ENCODE measurements at regions not wholly inside any gene's neighbourhood (a gene's known extent, or its start where the extent isn't known, plus 50 kb on each side); places are given as distances from the start of the nearest gene placed in this dataset.

DNA sequence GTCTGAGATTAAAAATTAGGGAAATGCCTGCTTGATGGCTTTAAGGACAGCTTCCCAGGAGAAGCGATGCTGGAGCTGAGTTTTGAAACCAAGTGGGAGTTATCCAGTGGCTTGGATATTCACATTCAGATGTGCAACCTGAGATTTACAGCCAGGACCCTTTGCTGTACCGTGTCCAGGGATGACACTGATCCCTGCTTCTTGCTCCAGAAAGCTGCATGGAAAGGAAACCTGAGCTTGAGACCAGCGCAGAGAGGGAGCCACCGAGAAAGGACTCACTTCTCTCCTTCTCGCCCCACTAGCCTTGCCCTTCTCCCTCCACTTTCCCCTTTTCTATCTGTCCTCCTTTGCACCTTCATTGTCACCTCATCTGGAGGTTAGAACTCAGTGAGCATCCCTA, 254.5 kb upstream of the PPARGC1A start:
- DNase-seq, result no peak

DNA sequence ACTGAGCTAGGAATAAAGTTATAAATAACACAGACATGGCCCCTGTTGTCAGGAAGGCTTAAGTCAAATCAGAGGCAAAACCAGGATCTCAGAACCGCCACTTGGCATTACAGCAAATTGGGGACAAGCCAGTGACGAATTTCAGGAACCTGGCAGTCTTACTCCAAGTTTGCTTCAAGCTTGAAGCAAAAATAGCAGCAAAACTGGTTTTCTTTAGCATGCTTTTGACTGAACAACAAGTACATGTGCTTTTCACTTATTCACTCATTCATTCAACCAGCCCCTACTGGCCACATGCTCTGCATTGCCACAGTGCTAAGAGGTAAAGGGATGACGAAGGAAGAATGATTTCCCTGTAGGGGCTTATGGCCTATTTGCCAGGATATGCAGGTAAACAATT, 253.9 kb upstream of the PPARGC1A start:
- DNase-seq, result no peak

DNA sequence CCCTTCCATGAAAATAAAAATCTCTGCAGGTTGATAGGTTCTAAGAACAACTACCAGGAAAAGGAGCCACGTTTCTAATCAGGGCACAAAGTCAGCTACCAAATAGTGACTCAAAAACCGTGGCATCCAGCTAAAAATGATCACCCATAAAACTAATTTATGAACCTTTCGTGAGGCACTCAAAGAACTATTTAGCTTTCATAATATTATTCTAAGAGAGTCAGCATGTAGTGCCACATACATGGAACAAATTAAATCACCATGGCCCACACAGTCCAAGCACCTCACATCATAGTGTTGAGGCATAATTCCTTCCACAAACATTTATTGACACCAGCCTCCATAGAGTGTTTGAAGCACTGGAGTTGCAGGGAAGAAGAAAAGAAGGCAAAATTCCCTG, 252.0 kb upstream of the PPARGC1A start:
- DNase-seq, result no peak

DNA sequence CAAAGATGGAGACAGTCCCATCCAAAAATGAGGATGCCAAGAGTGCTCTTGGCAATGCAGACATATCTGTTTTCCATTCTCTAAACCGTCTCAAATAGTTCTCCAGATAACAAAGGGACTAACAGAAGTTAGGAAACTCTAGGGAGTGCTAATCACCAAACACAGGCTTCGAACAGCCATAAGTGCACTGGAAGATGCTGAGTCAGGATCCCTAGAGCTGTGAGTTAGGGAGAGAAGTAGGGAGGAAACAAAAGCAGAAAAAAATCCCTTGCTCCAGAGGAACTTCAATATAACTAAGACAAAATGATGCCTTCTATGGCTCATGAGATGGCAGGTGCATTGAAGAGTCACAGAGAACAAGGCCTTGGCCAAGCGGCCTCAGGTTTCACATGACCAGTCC, 251.0 kb upstream of the PPARGC1A start:
- DNase-seq, result no peak

DNA sequence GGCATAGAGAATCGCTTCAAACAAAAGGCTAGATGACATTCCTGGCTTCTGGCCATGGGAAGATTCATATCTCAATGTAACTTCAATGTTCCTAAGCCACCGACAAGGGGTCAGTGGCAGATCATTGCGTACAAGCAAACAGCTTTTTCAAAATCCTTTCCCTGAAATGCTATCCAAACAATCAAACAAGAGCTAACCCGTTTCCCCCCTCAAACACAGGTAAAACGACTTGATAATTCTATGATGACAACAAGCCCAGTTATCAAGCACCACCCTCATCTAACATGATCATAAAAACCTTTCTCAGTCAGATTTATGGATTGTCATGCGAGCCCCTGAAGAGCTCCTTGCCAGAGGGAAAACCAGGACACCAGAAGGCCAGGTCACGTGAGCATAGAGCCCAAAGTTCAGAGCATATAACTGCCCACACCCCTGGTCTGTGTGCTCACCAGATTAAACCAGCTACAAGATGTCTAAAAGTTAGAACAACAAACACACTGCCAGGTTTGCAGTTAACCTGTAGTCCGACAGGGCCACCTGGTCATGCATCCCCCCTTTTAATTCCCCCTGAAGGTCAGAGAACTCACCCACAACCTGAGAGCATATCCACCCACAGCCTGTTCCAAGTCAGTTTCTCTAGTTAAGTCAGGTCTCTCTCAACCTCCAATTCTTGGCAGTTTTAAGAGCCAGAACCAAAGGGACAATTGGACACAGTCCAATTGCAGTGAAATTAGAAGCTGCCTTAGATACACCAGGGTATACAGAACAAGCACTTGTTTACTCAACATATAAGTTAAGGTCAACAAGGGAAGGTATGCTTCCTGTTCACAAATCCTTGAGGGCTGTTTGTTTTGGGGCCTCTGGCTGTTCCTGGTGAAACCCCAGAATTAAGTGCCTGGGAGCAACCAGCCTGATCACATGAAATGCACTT, 248.1 kb upstream of the PPARGC1A start:
- no peak for DNase-seq

DNA sequence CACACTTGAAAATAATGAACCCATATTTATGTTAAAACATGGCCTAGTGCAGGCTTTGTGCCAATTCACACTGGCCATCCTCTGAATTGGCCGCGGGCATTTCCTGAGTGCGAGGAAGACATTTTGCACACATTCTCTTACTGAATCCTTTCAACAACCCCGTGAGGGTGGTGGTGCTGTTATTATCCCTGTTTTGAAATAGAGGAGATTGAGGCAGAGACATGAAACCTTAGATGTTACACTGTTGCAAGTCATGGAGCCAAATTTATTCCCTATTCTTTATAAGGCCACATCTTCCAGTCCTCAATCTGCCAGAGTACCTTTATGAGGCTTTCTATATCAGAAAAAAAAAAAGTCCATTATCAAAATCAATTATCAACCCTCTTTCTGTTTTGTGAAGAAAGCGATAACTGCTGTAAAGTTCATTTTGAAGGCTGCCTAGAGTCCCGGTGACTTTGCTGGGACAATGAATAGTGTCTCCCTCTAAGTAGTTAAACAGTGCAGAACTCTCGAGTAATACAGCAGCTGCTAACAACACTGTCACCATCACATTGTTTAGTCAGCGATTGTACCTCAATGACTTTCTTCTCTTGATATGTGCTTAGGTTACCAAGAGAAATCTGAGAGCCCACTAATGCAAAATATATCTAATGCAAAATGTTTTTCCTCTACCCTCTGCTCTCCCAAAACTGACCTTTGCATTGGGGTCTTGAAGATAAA, 242.3 kb upstream of the PPARGC1A start:
- no peak for DNase-seq

DNA sequence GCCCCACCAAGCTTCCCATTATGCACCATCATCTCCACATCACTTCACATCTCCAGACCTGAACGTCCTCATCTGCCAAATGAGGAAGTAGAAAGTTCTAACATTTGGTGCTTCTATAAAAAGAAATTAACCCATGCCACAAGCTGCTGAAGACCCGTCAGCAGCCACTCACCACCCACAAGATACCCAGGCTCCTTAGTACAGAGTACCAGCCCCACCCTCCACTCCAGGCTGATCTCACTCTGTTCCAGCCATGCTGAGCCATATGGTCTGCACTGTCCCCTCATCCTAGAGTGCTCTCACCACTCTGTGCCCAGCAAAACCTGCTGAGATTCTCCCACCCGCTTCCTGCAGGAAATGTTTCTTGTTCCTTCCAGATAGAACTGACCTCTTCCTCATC, 240.8 kb upstream of the PPARGC1A start:
- DNase-seq, result no peak

DNA sequence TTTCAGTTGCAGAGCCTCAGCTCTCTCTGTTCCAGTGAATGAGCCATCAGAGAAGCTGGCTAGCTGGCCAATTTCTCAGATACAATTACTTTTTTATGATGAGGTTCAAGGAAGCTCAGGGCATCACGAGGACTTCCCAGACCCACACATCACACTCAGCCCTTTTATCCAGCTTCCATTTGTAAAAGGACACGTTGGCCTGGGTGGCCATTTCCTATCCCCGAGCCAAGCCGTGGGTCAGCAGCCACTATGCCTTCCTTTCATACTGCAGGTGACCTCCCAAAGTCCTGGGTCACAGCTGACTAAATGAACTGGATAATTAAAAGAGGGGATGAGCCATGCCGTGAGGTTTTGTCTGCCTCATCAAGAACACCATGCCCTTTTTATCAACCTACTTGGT, 236.9 kb upstream of the PPARGC1A start:
- no peak for DNase-seq

DNA sequence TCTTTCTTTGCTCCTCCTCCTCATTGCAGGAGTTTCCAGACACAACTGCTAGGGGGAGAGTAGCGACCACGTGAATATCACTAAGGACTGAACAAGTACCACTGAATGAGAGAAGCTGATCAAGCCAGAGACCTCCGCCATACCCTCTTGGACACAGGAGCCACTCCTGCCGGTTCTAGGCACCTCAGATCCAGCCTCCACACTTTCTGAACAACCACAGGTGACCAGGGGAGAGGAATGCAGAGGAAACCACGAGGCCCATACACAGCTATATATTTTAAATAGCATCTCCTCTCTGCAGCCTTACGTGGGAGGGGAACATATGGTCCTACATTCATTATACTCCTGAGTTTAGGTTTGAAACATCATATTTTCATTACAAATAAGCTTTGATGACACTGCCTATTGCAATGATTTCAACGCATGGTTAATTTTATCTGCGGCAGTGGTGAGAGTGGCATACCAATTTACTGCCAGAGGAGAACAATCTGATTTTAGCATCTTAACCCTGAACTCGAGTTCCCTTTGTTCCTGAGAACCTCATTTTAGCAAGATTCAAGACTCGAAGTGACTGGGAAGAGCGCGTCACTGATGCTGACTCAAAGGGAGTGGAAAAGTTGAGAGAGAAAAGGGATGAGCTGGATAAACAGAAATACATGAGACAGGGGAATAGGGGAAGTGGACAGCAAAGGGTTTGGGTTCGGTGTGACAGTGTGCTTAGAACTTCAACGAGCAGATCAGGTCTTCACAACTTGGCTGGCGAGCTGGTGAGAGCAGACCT, 231.7 kb upstream of the PPARGC1A start:
- no peak for DNase-seq

DNA sequence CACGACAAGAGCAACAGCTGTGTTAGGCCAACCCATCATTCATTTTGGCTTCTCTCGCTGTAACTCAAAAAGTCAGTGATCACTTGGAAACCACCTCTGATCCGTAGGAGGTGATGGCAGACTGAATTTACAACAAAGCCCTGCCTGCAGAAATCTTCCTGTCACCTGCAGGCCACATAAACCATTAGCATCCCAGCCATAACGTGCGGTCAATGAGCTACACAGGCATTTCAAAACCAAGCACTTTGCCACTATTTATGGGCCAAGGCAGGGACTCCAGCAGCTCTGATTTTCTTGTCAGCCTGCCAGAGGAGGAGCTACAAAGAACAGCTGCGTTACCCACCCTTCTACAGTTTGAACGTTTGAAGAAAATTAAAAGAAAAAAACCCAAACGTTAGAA, 228.1 kb upstream of the PPARGC1A start:
- DNase-seq, result no peak

DNA sequence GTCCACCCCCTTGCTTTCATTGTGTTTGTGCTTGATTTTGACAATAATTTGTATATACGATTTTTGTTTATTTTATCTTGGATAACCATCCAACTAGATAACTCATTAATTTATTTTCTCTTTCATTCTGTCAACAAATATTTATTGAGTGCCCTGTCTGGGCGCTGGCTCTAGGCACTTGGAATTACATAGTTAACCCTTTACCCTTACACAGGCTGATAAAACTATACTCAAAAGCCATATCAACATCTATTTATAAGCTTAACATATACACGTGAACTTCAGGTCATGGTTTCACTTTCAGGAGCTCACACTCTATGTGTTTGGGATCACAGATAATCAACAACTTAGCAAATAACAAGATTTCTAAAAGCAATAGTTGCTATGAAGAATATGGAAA, 226.3 kb upstream of the PPARGC1A start:
- no peak for DNase-seq

DNA sequence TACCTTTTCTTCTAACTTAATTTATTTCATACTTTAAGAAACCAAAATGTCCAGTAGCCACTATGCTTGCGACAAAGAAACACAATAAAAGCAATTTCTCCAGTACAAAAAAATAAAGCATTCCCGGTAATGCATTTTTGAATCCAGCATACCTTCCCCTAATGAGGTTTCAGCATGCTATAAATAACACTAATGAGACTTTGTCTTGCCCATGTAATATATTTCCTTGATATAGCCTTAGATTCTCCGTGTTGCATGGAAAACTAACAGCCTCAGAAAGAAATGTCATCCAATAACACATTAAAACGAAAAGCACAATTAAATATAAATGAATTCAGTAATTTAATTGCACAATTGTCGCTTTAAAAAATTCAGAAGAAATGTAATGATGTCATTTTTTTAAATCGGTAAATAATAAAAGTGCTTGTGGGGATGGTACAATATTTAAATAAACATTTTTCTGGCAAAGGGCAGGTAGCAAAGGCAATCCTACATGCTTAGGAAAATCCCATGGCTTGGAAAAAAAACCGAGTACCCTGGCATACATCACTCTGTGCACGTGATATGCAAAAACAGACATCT, 225.2 kb upstream of the PPARGC1A start:
- no peak for DNase-seq

DNA sequence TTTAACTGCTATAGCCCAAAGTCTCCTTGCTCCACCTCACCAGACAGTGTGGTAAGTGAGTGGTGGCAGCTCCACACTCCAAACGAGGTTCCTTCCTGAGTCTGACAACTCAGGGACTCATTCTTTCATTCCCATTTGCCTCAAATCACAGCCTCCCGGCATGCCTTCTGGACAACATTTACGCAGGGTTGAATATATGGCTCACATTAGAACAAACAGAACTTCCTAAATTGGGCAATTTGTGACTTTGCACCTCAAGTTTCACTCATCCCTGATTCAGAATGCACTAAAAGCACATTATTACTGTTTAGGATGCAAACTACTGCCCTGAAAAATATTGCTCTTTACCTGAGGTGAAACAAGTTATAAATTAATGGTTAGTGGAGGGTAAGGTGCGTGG, 224.6 kb upstream of the PPARGC1A start:
- no peak for DNase-seq

DNA sequence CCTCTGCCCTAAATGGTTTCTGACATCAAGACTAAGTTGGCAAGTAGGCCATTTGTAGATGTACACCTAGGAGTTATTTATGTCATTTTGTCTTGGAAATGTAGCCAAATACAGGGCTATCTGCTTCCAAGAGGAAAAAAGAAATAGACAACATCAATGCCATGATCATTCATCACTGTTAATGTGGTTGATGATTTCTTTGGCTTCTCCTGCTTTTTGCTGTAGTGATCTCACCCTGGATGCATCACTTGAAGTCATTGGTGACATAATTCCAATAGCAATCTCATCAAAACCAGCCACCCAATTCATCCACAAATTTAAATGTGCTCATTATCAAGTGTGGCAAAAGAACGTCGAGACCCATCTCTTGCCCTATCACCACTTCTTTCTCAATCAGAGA, 222.6 kb upstream of the PPARGC1A start:
- DNase-seq, result no peak

DNA sequence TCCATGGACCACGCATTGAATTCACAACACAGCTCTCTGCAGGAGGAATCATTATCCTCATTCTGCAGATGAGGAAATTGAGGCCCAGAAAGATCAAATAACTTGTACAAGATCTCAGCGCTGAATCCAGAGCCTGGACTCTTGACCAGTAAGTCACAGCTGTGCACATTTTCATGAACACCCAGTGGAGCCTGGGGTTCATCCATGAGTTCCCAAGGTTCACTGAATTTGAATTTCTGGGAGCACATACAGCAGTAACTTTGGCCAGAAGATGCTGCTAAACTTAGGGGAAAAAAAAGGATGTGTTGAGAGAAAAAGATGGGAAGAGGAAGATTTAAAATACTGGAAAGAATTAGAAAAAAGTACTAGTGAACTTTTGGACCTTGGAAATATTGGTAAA, 218.7 kb upstream of the PPARGC1A start:
- DNase-seq, result no peak

DNA sequence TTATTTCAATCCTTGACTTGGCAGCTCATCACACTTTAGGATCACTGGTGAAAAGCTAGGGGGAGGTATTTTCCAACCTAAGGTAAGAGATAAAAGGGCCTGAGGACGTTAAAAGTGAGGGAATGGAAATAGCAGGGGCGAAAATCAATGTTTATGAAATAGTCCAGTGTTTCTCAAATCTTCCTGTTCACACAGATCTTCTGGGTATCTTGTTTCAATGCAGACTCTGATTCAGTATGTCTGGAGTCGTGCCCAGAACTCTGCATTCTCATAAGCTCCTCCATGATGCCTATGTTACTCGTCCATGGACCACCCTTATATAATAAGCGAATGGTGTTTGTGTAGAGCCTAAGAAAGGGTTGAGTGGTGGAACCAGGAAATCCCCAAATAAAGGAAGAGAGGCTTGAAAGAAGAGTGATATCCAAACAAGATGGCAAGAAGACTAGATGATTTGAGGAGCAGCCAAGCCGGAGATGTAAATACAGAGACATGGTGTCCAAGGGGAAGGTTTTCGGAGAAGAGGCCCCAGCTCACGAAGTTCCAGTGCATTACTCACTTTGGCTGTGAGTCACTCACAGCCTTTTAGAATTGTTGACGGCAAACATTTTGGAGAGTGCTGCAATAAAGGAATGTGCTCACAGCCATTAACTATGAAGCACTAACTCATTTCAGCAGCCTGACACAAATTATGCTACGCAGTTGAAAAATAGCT, 215.6 kb upstream of the PPARGC1A start:
- DNase-seq, result no peak

DNA sequence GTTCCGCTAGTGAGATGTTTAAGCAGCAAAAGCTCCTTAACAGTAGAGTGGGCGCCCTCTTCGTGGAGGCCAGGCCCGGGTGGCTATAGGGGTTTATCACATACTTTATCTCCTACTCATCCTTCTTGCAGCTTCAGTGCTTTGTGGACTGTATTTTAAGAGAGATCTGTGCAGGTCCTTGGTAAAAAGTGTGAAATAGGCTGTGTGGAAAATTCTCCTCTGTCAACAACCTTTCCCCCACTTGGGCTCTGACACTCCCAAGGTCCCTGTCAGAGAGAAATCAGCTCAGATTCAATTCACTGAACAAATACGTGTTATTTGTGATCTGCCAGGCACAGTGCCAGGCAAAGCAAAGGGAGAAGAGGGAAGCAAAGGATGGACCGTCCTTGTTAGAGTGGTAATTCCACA, 214.3 kb upstream of the PPARGC1A start:
- no peak for DNase-seq

DNA sequence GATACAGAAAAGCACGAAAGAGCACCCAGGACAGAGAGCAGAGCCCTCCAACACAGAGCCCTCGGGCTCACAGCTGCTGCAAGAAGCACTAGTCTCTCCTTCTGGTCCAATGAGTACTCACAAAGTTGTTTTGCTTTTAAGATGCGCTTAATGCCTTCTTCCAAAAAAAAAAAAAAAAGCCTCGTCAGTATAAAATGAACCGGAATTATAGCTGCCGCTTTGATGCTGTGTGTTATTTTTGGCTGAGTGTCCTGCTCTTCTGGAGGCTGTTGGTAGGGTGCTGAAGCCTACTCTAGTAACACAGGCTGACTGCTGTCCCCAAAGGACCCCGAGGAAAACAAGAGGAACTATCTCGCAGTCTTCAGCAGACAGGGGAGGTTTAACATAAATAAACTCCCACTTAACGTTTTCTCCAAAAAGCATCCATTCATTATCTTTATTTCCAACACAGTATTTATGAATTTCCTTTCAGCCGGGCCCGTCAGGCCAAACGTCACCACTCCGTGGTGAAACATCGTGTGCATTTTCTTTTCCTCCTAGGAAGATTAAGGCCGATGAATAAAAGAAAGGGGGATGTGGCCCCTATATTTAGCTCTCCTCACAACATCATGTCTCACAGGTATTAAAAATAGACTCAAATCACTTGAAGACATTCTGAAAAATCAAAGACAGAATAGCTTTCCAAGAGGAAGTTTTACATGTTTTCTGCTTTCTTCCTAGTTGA, 213.7 kb upstream of the PPARGC1A start:
- DNase-seq, result no peak

DNA sequence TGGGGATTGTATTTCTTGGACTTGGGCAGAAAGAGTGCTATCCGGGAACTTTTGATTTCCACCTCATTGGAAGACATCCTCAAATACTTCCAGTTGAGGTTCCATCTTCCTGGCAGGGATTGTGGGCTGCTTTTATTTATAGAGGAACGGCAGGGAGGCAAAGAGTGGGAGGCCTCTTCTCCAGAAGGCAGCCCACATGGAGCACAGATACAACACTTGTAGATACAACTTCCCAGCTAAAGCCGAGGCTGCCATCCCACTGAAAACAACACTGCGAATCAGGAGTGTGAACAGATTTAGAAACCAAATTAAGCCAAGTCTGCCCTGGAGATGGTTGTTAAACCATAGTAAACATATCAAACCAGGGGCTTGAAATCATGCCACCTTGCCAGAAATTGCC, 212.8 kb upstream of the PPARGC1A start:
- no peak for DNase-seq

DNA sequence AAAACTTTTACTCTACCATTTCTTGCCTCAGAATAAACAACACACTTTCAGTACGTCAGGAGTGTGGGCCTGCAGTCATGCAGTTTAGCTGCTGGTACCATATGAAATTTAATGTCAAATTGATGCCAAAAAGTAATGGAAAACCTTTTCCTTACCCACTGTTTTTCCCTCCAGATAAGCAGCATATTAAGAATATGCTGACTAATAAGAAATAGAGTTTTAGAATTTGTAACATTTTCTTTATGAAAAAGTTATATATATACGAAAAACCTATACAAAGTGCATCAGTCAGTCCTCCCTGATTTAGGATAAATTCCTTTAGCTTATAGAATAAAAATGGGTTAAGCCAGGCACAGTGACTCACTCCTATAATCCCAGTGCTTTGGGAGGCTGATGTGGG, 206.8 kb upstream of the PPARGC1A start:
- no peak for DNase-seq

DNA sequence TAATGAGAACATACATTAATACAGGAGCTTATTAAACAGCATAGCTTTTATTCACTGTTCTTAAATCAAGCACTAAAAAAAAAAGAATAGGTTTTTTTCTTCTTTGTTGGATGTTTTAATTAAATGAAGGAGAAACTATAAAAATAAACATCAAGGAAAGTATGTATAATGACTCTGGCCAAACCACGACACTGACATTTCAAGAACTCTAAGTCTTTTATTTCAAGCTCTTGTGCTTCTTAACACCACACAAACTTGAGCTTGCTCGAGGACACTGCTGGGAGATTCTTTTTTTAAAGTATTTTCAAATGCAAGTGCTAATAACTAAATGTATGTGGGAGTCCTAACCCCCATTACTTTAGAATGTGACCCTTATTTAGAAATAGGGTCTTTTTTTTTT, 204.9 kb upstream of the PPARGC1A start:
- no peak for DNase-seq

DNA sequence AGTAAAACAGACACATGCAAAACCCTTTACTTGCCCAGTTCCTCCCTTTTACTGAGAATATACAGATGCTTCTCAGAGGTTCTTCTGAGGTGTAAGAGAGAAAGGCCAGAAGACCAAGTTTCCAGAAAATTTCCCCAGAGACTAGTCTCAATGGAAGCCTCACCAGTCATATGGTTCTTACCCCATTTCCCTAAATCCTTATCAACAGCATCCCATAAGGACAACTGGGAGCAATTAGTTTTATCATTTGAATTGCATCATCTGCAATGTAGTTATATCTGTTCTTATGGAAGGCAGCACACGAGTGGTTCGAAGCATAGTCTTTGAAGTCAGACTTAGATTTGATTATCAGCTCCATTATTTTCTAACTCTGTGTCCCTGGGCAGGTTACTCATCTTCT, 203.6 kb upstream of the PPARGC1A start:
- no peak for DNase-seq
